ENCODE measurements at regions not wholly inside any gene's neighbourhood (a gene's known extent, or its start where the extent isn't known, plus 50 kb on each side); places are given as distances from the start of the nearest gene placed in this dataset.
"Not testable (repeated sequence)": the region's sequence is repeated elsewhere in the genome, so short reads cannot be mapped to it uniquely, and the experiment has no call there.

GRCh38 chr2:124999906-125000305, 974.8 kb downstream of the CNTNAP5 start:
- no peaks in the 10 kb centered on the region for H3K4me1 ChIP-seq
- H3K27me3 ChIP-seq, result no peaks in the 10 kb centered on the region
- H3K36me3 ChIP-seq (ENCODE audit: low read depth, missing control alignments), result no peaks in the 10 kb centered on the region
- intact Hi-C loops (cut with DNase I; ENCODE audit: low total_unique reads), result no loop called here
- no peak overlapping the region for H3K4me3 ChIP-seq
- TF ChIP-seq CTCF (IDR thresholded peaks at IDR 0.05) (no peak), POLR2A (IDR thresholded peaks at IDR 0.05) (no peak)
- DNase-seq, result no peak
- H3K9me3 ChIP-seq, result no peaks in the 10 kb centered on the region
- H3K27ac ChIP-seq, result no peak overlapping the region

GRCh38 chr2:125004106-125004800, 979.2 kb downstream of the CNTNAP5 start:
- intact Hi-C loops (cut with DNase I; ENCODE audit: low total_unique reads), result no loop called here
- no peak for DNase-seq
- no peaks in the 10 kb centered on the region for H3K27me3 ChIP-seq
- no peaks in the 10 kb centered on the region for H3K36me3 ChIP-seq (ENCODE audit: low read depth, missing control alignments)
- H3K4me1 ChIP-seq, result no peaks in the 10 kb centered on the region
- H3K27ac ChIP-seq, result no peak overlapping the region
- H3K9me3 ChIP-seq, result no peaks in the 10 kb centered on the region
- WGBS, 2 donors, result 91 to 92% methylated on average over 7 of the region's 7 CpGs
- H3K4me3 ChIP-seq, result no peak overlapping the region
- TF ChIP-seq CTCF (IDR thresholded peaks at IDR 0.05) (no peak), POLR2A (IDR thresholded peaks at IDR 0.05) (no peak)

GRCh38 chr2:125006676-125007075, 981.6 kb downstream of the CNTNAP5 start:
- DNase-seq, result no peak
- H3K9me3 ChIP-seq, result no peaks in the 10 kb centered on the region
- H3K27me3 ChIP-seq, result no peaks in the 10 kb centered on the region
- intact Hi-C loops (cut with DNase I; ENCODE audit: low total_unique reads), result no loop called here
- no peak overlapping the region for H3K4me3 ChIP-seq
- H3K27ac ChIP-seq, result no peak overlapping the region
- no peaks in the 10 kb centered on the region for H3K36me3 ChIP-seq (ENCODE audit: low read depth, missing control alignments)
- no peaks in the 10 kb centered on the region for H3K4me1 ChIP-seq
- WGBS, 2 donors, result 69 to 91% methylated on average over 4 of the region's 4 CpGs
- TF ChIP-seq POLR2A (IDR thresholded peaks at IDR 0.05), result no peak
- TF ChIP-seq CTCF (IDR thresholded peaks at IDR 0.05), result no peak

GRCh38 chr2:125028721-125029120, 1003.6 kb downstream of the CNTNAP5 start:
- intact Hi-C loops (cut with DNase I; ENCODE audit: low total_unique reads); H3K9me3 ChIP-seq; H3K36me3 ChIP-seq (ENCODE audit: low read depth, missing control alignments); H3K27me3 ChIP-seq; H3K27ac ChIP-seq; H3K4me1 ChIP-seq; DNase-seq; H3K4me3 ChIP-seq: not testable (repeated sequence)
- WGBS, 2 donors, result 90 to 91% methylated on average over 4 of the region's 4 CpGs

- no peaks in the 10 kb centered on the region for H3K4me1 ChIP-seq
- no peak overlapping the region for H3K27ac ChIP-seq
- no peaks in the 10 kb centered on the region for H3K27me3 ChIP-seq
- no peaks in the 10 kb centered on the region for H3K36me3 ChIP-seq (ENCODE audit: low read depth, missing control alignments)
- H3K4me3 ChIP-seq, result no peak overlapping the region
- no peak for TF ChIP-seq CTCF (IDR thresholded peaks at IDR 0.05)
- TF ChIP-seq POLR2A (IDR thresholded peaks at IDR 0.05), result no peak
- DNase-seq, result no peak
- H3K9me3 ChIP-seq, result no peaks in the 10 kb centered on the region
- 89 to 94% methylated on average over 1 of the region's 1 CpG for WGBS, 2 donors
- intact Hi-C loops (cut with DNase I; ENCODE audit: low total_unique reads), result no loop called here
These were observed 1008.8 kb downstream of the CNTNAP5 start for GRCh38 chr2:125033871-125034270.
